HG03139 (cell line): ENCODE measurements at regions not wholly inside any gene's neighbourhood (a gene's known extent, or its start where the extent isn't known, plus 50 kb on each side); places are given as distances from the start of the nearest gene placed in this dataset.

Experiments
- ATAC-seq: cut with Tn5 transposase; IDR thresholded peaks from one replicate; pipeline ENCODE4 v1.9.1; 2021; ENCODE audit not compliant: unreplicated experiment

DNA sequence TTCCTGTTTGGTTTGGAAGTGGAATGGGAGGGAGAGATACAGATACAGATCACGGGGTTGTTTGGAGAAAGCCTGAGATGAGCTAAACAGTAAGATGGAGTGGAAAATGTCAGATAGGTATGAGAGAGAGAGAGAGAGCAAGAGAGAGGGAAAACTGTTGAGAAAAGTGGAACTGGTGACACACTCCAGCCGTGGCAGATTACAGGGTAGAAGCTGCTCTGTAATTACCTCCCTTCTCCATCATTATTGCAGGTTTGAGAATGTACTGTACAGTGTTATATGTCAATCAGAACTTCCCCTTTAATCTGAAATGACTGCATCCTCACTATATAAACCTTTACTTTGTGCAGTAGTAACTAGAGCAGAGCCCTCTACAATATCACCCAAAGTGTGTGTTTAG is 74.5 kb upstream of the WWC1 start:
- no peak for ATAC-seq

- ATAC-seq, result no peak
Measured at GRCh38 chr5:168217497-168217896, 73.9 kb upstream of the WWC1 start.

GRCh38 chr5:168218746-168219145 is 72.7 kb upstream of the WWC1 start:
- ATAC-seq, result no peak

DNA sequence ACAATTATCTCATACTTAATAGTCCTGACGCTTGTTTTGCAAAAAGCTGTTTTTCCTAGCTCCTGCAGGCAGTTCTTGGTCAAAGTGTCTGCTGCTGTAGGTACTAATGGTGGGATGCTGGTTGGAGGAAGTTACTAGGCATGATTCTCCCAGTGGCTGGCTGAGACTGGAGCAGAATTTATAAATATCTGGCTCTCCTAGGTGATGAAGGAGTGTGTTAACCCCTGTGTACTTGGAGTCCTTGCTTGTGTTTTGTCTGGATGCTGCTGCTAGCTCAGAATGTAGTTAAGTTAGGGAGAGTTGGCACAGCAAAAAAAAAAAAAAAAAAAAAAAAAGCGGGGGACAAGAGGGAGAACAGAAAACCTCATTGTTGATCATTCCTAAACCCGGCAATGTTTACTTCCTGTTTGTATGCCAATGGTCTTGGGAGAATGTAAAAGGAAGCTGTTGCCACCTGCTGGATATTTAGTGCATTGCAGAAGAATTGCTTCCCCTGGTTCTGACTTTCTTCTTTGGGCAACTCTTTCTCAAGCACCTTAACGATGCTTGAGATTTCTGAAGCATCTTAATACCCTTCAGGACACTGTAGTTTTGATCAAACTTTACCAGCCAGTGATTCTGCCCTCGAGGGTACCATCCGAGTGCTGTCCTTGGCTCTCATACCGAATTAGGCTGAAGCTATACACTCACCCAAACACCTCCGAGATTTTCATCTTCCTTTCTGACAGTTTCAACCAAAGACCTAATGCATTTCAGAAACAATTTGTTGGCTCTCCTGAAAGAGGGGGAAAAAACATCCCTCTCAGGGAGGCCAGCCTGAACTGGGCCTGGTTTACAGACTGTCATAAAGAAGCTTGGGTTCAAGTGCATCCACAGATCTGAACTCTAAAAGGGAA is 71.7 kb upstream of the WWC1 start:
- ATAC-seq, result peak; percentile 86

GRCh38 chr5:168224085-168224484 is 67.4 kb upstream of the WWC1 start:
- no peak for ATAC-seq

GRCh38 chr5:168226012-168226411 is 65.4 kb upstream of the WWC1 start:
- ATAC-seq, result no peak

DNA sequence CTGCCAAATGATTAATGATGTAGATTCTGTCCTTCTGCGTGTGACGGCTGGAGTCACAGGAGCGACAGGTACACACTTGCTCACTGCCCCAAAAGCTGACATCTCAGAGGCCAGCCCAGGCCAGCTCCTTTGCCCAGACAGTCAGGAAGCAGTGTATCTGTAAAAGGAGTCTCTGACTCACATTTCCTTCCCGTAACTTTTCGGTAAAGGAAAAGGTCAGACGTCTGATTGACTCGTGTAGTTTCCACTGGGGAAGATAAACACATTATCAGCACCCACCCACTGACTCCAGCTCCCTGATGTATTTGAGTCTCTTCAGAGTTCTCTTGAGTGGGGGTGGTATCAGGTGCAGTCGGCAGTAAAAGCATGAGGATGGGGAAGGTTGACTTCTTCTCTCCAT is 64.4 kb upstream of the WWC1 start:
- ATAC-seq, result no peak

DNA sequence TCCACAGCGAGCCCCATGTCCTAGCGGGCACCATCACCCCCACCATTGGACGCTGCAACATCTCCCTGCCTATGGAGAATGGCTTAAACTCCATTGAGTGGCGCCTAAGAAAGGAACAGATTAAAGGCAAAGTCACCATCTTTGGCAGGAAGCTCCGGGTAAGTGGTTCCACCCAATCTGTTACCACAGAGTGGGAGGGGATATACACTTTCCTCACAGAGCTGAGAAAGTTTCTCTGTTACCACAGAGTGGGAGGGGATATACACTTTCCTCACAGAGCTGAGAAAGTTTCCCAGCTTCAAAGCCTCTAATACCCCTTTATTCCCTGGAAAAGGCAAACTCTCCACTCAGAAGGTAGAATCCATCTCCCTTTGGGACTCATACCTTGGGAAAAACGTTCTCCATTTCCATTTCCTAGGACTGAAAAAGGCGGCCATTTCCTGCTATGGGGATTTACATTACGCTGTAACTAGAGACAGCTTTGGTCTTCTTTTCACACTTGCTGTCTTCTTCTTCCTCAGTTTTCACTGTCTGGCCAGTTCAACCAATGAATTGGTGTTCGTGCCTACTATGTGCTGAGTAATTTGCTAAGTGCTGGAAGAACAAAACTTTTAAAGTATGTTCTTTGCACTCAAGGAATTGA is 63.4 kb upstream of the WWC1 start:
- peak; percentile 100 for ATAC-seq

- ATAC-seq, result no peak
Measured at GRCh38 chr5:168228668-168229067, 62.8 kb upstream of the WWC1 start.

DNA sequence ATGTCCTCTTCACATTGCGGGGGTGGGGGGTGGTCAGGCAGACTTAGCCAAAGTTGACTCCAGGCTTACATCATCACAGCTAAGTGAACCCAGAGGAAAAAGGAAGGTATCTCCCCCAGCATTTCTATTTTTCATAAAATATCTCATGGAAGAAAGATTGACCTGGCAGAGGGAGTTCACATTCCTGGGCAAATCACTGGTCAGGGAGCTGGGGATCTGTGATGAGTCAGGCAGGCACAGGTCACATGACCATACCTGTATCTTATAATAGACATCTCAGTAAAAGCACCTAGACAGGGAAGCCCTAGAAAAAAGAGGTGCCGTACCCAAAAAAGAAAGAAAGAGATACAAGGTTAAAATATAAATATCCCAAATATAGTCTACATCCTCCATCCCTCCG is 57.3 kb upstream of the WWC1 start:
- no peak for ATAC-seq

DNA sequence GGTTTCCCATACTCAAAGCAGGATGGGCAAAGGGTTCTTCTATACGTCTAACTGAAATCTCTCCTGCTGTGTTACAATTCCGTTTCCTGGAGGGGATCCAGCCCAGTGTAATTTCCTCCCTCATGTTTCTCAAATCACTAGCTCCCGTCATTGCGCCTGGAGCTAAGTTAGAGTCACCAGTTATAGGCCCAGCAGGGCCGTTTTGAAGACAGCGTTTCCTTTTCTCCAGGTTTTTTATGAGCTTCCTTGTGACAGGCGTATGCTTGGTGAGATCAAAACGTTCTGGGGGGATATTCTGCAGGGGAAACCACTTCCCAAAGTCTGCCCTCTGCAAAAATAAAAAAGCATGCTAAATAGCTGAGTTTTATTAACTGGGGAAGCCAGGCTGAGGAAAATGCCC is 53.0 kb upstream of the WWC1 start:
- ATAC-seq, result no peak

DNA sequence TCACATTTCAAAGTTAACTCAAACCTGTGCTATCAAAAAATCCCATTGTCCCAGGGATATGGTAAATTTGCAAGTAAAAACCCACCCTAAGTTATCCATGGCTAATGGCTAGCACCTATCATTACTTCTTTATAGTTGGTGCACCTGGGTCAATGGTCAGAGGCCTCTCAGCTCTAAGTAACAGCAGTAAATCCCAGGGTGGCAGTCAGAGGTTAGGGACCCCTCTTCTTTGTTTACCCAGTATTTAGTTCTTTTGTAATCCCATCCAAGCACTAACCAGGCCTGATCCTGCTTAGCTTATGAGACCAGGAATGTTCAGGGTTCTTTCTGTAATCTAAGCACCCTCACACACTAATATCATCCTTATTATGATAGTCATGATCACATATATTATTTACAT is 52.1 kb upstream of the WWC1 start:
- ATAC-seq, result no peak
